ENCODE measurements at regions not wholly inside any gene's neighbourhood (a gene's known extent, or its start where the extent isn't known, plus 50 kb on each side); places are given as distances from the start of the nearest gene placed in this dataset.

- no peak for TF ChIP-seq EZH2 (IDR thresholded peaks at IDR 0.05; ENCODE audit: insufficient read depth, low read length)
- no peak for TF ChIP-seq CTCF (IDR thresholded peaks at IDR 0.05; ENCODE audit: insufficient read depth, low read depth, low read length)
Measured at GRCh38 chr4:141905751-141906150, 269.4 kb downstream of the IL15 start.

Measured in astrocyte (in vitro differentiated cells and primary cell).